GM19467 (cell line): ENCODE measurements at regions not wholly inside any gene's neighbourhood (a gene's known extent, or its start where the extent isn't known, plus 50 kb on each side); places are given as distances from the start of the nearest gene placed in this dataset.

Experiments
- ATAC-seq: cut with Tn5 transposase; IDR thresholded peaks from one replicate; pipeline ENCODE4 v1.9.1; 2021; ENCODE audit warnings: mild to moderate bottlenecking, moderate library complexity; ENCODE audit not compliant: unreplicated experiment

- no peak for ATAC-seq
These were observed 84.4 kb downstream of the NR2F2 start for GRCh38 chr15:96414875-96415274.

- ATAC-seq: no peak
These were observed 85.2 kb downstream of the NR2F2 start for GRCh38 chr15:96415513-96416217.

- ATAC-seq: no peak
These were observed 85.9 kb downstream of the NR2F2 start for GRCh38 chr15:96416218-96416933.

- ATAC-seq: no peak
These were observed 86.6 kb downstream of the NR2F2 start for GRCh38 chr15:96416934-96417759.

GRCh38 chr15:96417760-96418130, 87.2 kb downstream of the NR2F2 start:
- no peak for ATAC-seq

- ATAC-seq: no peak
These were observed 87.6 kb downstream of the NR2F2 start for GRCh38 chr15:96418146-96418545.

- ATAC-seq: no peak
These were observed 90.7 kb downstream of the NR2F2 start for GRCh38 chr15:96421178-96421601.

- no peak for ATAC-seq
These were observed 91.6 kb downstream of the NR2F2 start for GRCh38 chr15:96422125-96422524.

- ATAC-seq: no peak
These were observed 94.2 kb downstream of the NR2F2 start for GRCh38 chr15:96424674-96425073.

- ATAC-seq: no peak
These were observed 98.2 kb downstream of the NR2F2 start for GRCh38 chr15:96428742-96429141.

GRCh38 chr15:96431786-96432185, 101.3 kb downstream of the NR2F2 start:
- ATAC-seq: no peak

- ATAC-seq: no peak
These were observed 104.5 kb downstream of the NR2F2 start for GRCh38 chr15:96435022-96435421.

- no peak for ATAC-seq
These were observed 105.3 kb downstream of the NR2F2 start for GRCh38 chr15:96435841-96436240.

GRCh38 chr15:96440978-96441377, 110.5 kb downstream of the NR2F2 start:
- ATAC-seq: no peak

GRCh38 chr15:96442076-96442475, 111.6 kb downstream of the NR2F2 start:
- no peak for ATAC-seq

GRCh38 chr15:96444865-96445264, 114.4 kb downstream of the NR2F2 start:
- no peak for ATAC-seq

GRCh38 chr15:96448923-96449322, 118.4 kb downstream of the NR2F2 start:
- no peak for ATAC-seq

- ATAC-seq: no peak
These were observed 127.3 kb downstream of the NR2F2 start for GRCh38 chr15:96457841-96458240.

GRCh38 chr15:96460106-96460505, 129.6 kb downstream of the NR2F2 start:
- ATAC-seq: no peak

GRCh38 chr15:96462768-96463750, 132.6 kb downstream of the NR2F2 start:
- no peak for ATAC-seq
